NT2/D1 (cell line): ENCODE measurements at regions not wholly inside any gene's neighbourhood (a gene's known extent, or its start where the extent isn't known, plus 50 kb on each side); places are given as distances from the start of the nearest gene placed in this dataset.

Experiments
- SUZ12 ChIP-seq: IDR thresholded peaks from 2 replicates; pipeline ENCODE4 v1.6.1; 2011; ENCODE audit not compliant: insufficient read length, insufficient read depth; ENCODE audit errors: extremely low read depth
- YY1 ChIP-seq: IDR thresholded peaks from 2 replicates; pipeline ENCODE4 v1.6.1; 2011; ENCODE audit not compliant: insufficient read length, insufficient read depth
- ZNF274 ChIP-seq: IDR thresholded peaks from 2 replicates; pipeline ENCODE4 v1.6.1; 2011; ENCODE audit warnings: mild to moderate bottlenecking, low read depth, low read length

- TF ChIP-seq SUZ12, result no peak
- no peak for TF ChIP-seq YY1
- no peak for TF ChIP-seq ZNF274
Observed at GRCh38 chr6:11960909-11961779, 51.0 kb upstream of the HIVEP1 start.
